T-helper 1 cell treated with Interleukin-12 subunit alpha and Interleukin-12 subunit beta and Interleukin-4 antibody, amounts not matched to agents 30 μg/mL and 1 μg/mL, for 36 hours (primary cell): ENCODE measurements at regions not wholly inside any gene's neighbourhood (a gene's known extent, or its start where the extent isn't known, plus 50 kb on each side); places are given as distances from the start of the nearest gene placed in this dataset.

Source experiments
- H3K27ac Mint-ChIP-seq: one replicate; pipeline ENCODE4 v1.8.0; 2021; ENCODE audit warnings: mild to moderate bottlenecking, mixed read lengths
- H3K27me3 Mint-ChIP-seq: one replicate; pipeline ENCODE4 v1.8.0; 2021; ENCODE audit warnings: low read depth, mixed read lengths
- H3K36me3 Mint-ChIP-seq: one replicate; pipeline ENCODE4 v1.8.0; 2021; ENCODE audit warnings: low read depth, mixed read lengths
- H3K4me1 Mint-ChIP-seq: one replicate; pipeline ENCODE4 v1.8.0; 2021; ENCODE audit warnings: low read depth, mixed read lengths
- H3K4me3 Mint-ChIP-seq: one replicate; pipeline ENCODE4 v1.8.0; 2021; ENCODE audit warnings: mild to moderate bottlenecking, moderate library complexity, mixed read lengths
- H3K9me3 Mint-ChIP-seq: one replicate; pipeline ENCODE4 v1.8.0; 2021; ENCODE audit warnings: mixed read lengths

DNA sequence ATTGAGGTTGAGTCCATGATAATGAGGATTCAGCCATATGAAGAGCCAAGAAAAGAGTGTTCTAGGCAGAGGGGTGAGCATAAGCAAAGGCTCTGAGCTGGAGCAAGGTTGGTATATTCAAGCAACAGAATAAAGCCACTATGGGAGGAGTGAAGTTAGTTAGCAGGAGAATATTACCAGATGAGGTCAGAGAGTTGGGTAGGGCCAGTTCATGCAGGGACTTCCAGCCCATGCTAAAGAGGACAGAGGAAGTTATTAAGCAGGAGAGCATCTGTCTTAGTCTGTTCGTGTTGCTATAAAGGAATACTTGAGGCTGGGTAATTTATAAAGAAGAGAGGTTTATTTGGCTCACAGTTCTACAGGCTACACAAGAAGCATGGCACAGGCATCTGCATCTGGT, 57.1 kb upstream of the ATG10 start:
- Mint-ChIP-seq H3K36me3 (no peaks in the 10 kb centered on the region), H3K4me1 (no peaks in the 10 kb centered on the region), H3K27me3 (no peaks in the 10 kb centered on the region), H3K27ac (no peak overlapping the region), H3K4me3 (no peak overlapping the region), H3K9me3 (no peaks in the 10 kb centered on the region)

DNA sequence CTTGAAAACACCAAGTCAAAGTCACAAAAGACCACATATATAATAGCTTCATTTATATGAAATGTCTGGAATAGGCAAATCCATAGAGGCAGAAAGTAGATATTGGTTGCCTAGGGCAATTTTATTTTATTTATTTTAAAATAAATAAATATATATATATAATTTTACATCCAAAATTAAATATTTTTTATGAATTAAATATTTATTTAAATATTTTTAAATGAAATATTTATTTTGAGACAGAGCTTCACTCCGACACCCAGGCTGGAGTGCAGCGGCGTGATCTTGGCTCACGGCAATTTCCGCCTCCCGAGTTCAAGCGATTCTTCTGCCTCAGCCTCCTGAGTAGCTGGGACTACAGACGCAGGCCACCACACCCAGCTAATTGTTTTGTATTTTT, 58.9 kb upstream of the ATG10 start:
- Mint-ChIP-seq H3K9me3 (no peaks in the 10 kb centered on the region), H3K27me3 (no peaks in the 10 kb centered on the region), H3K27ac (no peak overlapping the region), H3K36me3 (no peaks in the 10 kb centered on the region), H3K4me3 (no peak overlapping the region), H3K4me1 (no peaks in the 10 kb centered on the region)

DNA sequence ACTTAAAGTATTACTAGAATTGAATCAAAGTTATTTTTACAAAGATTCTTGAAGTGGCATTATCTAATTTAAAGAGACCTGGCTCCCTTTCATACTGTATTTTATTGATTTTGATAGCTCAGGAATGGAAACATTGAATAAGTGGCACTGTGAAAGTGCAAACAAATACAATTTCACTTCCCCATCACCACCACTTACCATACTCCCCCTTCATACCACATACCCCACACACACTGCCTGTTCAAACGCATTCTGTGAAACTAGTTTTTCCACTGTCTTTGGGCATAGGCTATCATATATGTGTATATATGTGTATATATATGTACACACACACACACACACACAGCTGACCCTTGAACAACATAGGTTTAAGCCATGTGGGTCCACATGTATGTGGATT, 62.1 kb upstream of the ATG10 start:
- H3K27me3 Mint-ChIP-seq: no peaks in the 10 kb centered on the region
- no peaks in the 10 kb centered on the region for H3K9me3 Mint-ChIP-seq
- no peak overlapping the region for H3K4me3 Mint-ChIP-seq

DNA sequence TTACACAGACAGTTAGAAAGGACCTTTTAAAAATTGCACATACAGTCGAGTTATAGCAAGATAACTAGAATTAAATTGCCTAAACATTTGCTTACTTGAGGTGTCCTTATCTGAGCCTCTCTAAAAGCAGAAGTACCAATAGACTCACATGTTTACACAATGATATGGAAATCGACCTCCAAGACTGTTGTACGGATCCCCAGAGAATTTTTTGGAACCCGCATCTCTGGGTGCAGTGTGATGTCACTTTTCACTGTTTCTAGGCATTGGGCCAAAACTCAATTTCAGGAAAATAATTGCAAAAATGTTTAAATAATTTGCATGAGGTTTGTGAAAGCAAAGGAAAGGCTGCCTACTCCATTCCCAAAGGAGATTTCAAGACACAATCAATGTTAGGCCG, 63.1 kb upstream of the ATG10 start:
- no peaks in the 10 kb centered on the region for H3K27me3 Mint-ChIP-seq
- H3K4me3 Mint-ChIP-seq: no peak overlapping the region
- H3K36me3 Mint-ChIP-seq: no peaks in the 10 kb centered on the region
- no peak overlapping the region for H3K27ac Mint-ChIP-seq
- no peaks in the 10 kb centered on the region for H3K4me1 Mint-ChIP-seq
- no peaks in the 10 kb centered on the region for H3K9me3 Mint-ChIP-seq

More for the DNA sequence above, 62.1 kb upstream of the ATG10 start:
- Mint-ChIP-seq H3K36me3 (no peaks in the 10 kb centered on the region), H3K27ac (no peak overlapping the region), H3K4me1 (no peaks in the 10 kb centered on the region)

DNA sequence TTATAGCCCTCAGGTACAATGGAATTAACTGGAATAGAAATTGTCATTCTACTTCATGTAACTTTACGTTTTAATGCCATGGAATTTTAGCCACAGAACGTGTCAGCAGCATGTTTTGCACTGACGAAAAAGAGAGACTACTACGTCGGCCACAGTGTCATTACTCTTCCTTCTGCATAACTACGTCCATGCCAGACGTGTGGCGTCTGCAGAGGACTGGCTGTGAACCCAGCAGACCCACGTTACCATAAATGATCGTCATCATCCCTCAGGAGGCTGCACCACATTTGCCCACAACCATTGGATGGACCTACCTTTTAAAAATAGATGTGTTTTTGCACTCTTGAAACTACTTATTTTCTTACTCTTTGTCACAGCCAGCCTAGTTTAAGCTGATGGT, 63.8 kb upstream of the ATG10 start:
- no peaks in the 10 kb centered on the region for H3K36me3 Mint-ChIP-seq
- no peaks in the 10 kb centered on the region for H3K9me3 Mint-ChIP-seq
- H3K27me3 Mint-ChIP-seq: no peaks in the 10 kb centered on the region
- H3K4me3 Mint-ChIP-seq: no peak overlapping the region
- no peaks in the 10 kb centered on the region for H3K4me1 Mint-ChIP-seq
- no peak overlapping the region for H3K27ac Mint-ChIP-seq

DNA sequence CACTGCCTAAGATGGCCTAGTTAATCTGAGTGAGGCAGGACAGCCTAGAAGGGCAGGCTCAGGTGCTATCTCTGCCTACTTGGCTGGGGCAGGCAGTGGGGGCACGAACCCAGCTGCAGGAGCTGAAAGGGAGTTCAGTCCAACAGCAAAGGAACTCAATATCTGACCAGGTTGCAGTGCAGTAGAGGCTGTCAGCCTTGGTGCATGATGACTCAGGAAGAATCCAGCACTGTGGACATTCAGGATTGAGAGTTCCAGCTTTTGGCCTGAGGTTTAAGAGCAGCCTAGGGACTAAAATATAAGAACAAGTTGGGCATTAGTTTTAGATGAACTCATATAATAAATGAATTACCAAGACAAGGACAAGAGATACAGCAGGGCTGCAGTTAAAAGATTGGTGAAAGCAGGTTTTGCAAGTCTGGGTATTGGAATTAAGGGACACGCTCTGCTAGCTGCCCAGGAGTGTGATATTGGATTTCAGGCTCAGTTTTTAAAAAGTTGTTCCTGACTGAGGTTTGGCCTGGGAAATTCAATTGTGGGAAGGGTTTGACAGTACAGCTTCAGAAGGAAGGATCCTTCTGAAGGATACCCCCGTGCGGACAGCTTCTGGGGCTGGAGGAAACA, 64.7 kb upstream of the ATG10 start:
- no peak overlapping the region for H3K27ac Mint-ChIP-seq
- H3K36me3 Mint-ChIP-seq: no peaks in the 10 kb centered on the region
- H3K9me3 Mint-ChIP-seq: no peaks in the 10 kb centered on the region
- H3K4me3 Mint-ChIP-seq: no peak overlapping the region
- no peaks in the 10 kb centered on the region for H3K27me3 Mint-ChIP-seq
- H3K4me1 Mint-ChIP-seq: no peaks in the 10 kb centered on the region

DNA sequence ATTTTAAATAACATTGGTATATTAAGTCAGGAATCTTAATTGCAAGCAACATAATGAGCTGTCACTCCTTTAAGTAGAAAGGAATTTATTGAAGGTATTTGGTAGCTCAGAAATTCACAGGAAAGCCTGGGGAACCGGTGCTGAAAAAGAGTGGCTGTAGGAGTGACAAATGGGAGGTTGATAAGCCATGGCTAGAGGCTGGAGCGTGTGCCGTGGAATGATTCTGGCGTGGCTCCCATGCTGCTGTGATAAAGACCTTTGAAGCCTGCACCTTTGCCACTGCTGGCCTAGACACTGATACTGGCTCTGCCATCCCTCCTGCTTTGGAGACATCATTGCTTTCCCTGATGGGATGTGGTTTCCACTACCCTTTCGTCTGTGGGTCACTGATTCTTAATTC, 65.7 kb upstream of the ATG10 start:
- H3K4me1 Mint-ChIP-seq: no peaks in the 10 kb centered on the region

DNA sequence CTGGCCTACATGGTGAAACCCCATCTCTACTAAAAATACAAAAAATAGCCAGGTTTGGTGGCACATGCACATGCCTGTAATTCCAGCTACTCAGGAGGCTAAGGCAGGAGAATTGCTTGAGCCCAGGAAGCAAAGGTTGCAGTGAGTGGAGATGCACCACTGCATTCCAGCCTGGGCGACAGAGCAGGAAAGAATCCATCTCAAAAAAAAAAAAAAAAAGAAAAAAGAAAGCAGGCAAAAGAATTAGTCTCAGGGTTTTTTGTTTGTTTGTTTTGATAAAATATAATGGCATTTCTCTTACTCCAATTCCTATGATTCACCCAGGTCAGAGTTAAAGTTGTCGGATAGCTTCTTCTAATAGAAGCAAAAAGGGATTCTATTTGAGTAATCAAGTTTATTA, 67.0 kb upstream of the ATG10 start:
- H3K9me3 Mint-ChIP-seq: peaks cover 8% of the 10 kb centered on the region
- H3K27ac Mint-ChIP-seq: no peak overlapping the region
- no peak overlapping the region for H3K4me3 Mint-ChIP-seq
- H3K4me1 Mint-ChIP-seq: no peaks in the 10 kb centered on the region
- no peaks in the 10 kb centered on the region for H3K36me3 Mint-ChIP-seq
- H3K27me3 Mint-ChIP-seq: no peaks in the 10 kb centered on the region

More for the DNA sequence above, 65.7 kb upstream of the ATG10 start:
- H3K4me3 Mint-ChIP-seq: no peak overlapping the region
- H3K9me3 Mint-ChIP-seq: peaks cover 4% of the 10 kb centered on the region
- H3K27ac Mint-ChIP-seq: no peak overlapping the region
- no peaks in the 10 kb centered on the region for H3K36me3 Mint-ChIP-seq
- H3K27me3 Mint-ChIP-seq: no peaks in the 10 kb centered on the region

DNA sequence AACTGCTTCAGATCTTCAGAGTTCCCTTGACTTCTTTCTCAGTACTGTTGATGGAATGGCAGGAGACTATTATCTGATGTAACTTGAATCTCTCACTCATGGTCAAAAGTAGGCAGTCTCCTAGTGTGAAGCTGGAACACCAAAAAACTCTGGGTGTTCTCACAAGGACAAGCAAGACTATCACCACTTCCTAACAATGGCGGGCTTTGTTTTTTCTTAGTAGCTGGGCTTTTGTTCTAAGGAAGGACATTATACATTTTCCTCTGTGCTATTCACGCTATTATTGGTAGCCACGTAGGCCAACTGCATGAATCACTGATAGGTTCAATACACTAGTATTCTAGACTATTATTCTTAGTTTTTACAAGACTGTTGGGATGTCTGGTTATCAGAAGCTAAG, 67.7 kb upstream of the ATG10 start:
- Mint-ChIP-seq H3K36me3 (no peaks in the 10 kb centered on the region), H3K9me3 (peaks cover 8% of the 10 kb centered on the region), H3K4me3 (no peak overlapping the region), H3K27ac (no peak overlapping the region), H3K27me3 (no peaks in the 10 kb centered on the region), H3K4me1 (no peaks in the 10 kb centered on the region)

DNA sequence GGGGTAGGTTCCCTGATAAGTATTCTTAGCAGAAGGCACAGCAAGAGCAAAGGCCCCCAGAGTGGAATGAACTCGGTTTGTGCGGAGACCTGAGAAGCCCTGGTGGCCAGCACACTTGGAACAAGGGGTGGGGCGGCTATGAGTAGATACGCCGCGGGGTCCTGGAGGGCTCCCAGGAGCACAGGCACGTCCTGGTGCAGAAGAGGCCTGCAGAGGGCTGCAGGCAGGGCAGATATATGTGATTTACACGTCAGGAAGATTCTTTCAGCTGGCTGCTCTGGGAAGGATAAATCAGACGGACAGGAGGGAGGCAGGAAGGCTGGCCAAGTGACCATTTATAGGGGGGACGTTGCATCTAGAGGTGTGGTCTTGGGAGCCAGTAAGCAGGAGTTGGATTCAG, 70.2 kb upstream of the ATG10 start:
- Mint-ChIP-seq H3K4me1 (no peaks in the 10 kb centered on the region), H3K27ac (no peak overlapping the region), H3K9me3 (peaks cover 8% of the 10 kb centered on the region), H3K36me3 (no peaks in the 10 kb centered on the region), H3K4me3 (no peak overlapping the region), H3K27me3 (no peaks in the 10 kb centered on the region)

DNA sequence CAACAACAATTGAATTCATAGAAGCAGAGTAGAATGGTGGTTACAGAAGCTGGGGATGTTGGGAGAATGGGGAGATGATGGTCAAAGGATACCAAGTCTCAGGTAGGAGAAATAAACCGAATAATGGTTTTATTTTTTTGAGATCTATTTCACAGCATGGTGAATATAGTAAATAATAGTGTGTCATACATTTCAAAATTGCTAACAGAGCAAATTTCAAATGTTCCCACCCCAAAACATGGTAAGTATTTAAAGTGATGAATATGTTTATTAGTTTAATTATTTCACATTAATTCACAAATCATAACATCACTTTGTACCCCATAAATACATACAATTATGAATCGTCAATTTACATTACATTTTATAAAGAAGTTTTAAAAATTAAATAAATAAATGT, 72.7 kb upstream of the ATG10 start:
- H3K27ac Mint-ChIP-seq: no peak overlapping the region
- H3K36me3 Mint-ChIP-seq: no peaks in the 10 kb centered on the region
- no peaks in the 10 kb centered on the region for H3K27me3 Mint-ChIP-seq
- no peaks in the 10 kb centered on the region for H3K4me1 Mint-ChIP-seq
- no peak overlapping the region for H3K4me3 Mint-ChIP-seq
- peaks cover 8% of the 10 kb centered on the region for H3K9me3 Mint-ChIP-seq

DNA sequence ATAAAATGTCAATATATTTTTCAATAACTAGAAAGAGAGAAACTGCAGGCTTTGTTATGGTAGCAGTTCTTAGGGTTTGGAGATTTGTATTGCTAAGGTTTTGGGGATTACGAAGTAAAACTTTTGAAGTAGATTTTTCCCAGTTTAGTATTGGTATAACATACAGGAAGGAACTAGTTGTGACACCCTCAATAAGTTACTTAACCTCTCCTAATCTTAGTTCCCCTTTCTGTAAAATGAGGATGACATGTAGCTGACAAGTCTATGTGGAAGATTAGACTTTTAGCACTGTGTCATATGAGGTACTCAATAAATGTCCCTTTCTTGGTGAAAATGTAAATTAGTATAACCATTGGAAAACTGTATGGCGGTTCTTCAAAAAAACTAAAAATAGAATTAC, 73.4 kb upstream of the ATG10 start:
- Mint-ChIP-seq H3K27ac (no peak overlapping the region), H3K27me3 (no peaks in the 10 kb centered on the region), H3K4me3 (no peak overlapping the region), H3K4me1 (no peaks in the 10 kb centered on the region), H3K36me3 (no peaks in the 10 kb centered on the region), H3K9me3 (peaks cover 8% of the 10 kb centered on the region)

DNA sequence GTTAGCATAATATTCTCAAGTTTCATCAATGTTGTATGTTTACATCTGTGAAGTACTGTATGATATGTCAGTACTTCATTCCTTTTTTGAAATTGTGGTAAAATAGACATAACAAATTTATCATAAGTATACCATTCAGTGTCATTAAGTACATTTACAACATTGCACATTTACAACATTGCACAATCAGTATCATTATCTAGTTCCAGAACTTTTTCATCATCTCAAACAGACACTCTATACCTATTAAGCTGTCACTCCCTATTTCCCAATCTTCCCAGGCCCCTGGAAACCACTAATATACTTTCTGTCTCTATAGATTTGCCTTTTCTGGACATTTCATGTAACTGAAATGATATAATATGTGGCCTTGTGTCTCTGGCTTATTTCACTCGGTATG, 75.1 kb upstream of the ATG10 start:
- no peaks in the 10 kb centered on the region for H3K36me3 Mint-ChIP-seq
- H3K9me3 Mint-ChIP-seq: peaks cover 12% of the 10 kb centered on the region
- no peak overlapping the region for H3K27ac Mint-ChIP-seq
- H3K4me3 Mint-ChIP-seq: no peak overlapping the region
- H3K27me3 Mint-ChIP-seq: no peaks in the 10 kb centered on the region
- no peaks in the 10 kb centered on the region for H3K4me1 Mint-ChIP-seq

DNA sequence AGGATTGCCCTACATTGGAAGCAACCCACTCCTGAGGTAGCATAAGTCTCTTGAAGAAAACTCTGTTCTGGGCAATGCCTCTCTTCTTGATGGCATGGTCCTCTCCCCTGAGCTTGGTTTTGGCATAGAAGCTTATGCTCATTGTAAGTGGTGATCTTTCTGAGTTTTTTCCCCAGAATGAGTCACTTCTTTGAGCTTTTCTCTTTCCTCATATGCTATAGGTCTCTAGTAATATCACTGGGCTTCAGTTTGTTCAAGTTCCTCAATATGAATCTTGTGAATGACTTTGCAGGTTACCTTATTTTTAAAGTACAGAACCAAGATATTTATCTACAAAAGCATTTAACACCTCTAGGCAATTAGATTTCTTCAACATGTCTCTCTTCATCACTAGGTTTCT, 76.5 kb upstream of the ATG10 start:
- Mint-ChIP-seq H3K27me3 (no peaks in the 10 kb centered on the region), H3K4me3 (no peak overlapping the region), H3K36me3 (no peaks in the 10 kb centered on the region), H3K9me3 (peaks cover 12% of the 10 kb centered on the region), H3K27ac (no peak overlapping the region), H3K4me1 (no peaks in the 10 kb centered on the region)

DNA sequence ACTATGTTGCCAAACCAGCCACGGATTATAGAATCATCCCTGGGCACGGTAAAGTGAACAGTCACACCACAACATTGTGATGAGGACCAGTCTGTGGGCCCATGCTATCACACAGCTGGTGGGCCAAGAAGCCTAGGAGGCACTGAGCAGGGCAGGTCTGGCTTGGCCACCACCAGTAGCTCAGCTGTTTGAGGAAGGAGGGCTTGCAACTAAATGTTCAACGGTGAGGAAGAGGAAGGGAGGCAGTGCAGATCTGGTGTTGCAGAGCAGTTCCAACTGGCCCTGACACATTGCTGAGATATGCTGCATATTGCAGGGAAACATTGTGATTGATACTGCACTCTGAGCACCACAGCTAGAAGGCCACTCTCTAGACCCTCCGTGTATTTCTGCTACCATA, 77.9 kb upstream of the ATG10 start:
- Mint-ChIP-seq H3K27ac (no peak overlapping the region), H3K4me1 (no peaks in the 10 kb centered on the region), H3K27me3 (no peaks in the 10 kb centered on the region), H3K4me3 (no peak overlapping the region), H3K9me3 (peaks cover 18% of the 10 kb centered on the region), H3K36me3 (no peaks in the 10 kb centered on the region)

DNA sequence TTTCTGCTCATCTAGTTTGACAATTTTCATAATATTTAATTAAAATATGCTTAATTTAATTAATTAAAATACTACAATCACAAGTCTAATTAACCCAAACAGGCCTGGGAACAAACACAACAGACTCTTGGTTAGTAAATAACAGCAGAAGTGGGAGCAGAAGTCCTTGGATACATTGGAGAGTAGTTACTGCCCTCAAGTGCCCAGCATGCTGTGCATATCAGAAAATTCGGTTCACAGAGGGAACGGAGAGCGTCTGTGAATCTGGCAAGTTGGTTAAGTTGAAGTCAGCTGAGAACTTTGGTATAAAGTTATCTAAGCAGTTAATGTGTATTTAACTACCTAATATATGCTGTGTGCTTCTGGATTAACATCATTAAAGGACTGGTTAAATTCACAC, 87.0 kb upstream of the ATG10 start:
- H3K36me3 Mint-ChIP-seq: no peaks in the 10 kb centered on the region
- no peaks in the 10 kb centered on the region for H3K4me1 Mint-ChIP-seq
- peaks cover 13% of the 10 kb centered on the region for H3K27me3 Mint-ChIP-seq
- H3K27ac Mint-ChIP-seq: no peak overlapping the region
- peaks cover 1% of the 10 kb centered on the region for H3K9me3 Mint-ChIP-seq
- no peak overlapping the region for H3K4me3 Mint-ChIP-seq
